LNCaP clone FGC (cell line): ENCODE measurements at regions not wholly inside any gene's neighbourhood (a gene's known extent, or its start where the extent isn't known, plus 50 kb on each side); places are given as distances from the start of the nearest gene placed in this dataset.

ENCODE experiments used
- DNase-seq: peaks from one replicate; pipeline ENCODE4 v3.0.0-alpha.2; 2011; ENCODE audit warnings: low read depth
- H3K4me3 ChIP-seq: 2 replicates; pipeline ENCODE4 v1.5.1; 2011; ENCODE audit warnings: mild to moderate bottlenecking, low read depth, low read length, control low read depth
- CTCF ChIP-seq: IDR thresholded peaks from 2 replicates; pipeline ENCODE4 v1.5.1; 2012; ENCODE audit warnings: mild to moderate bottlenecking; ENCODE audit not compliant: control insufficient read depth, insufficient read depth; ENCODE audit errors: extremely low read depth

DNA sequence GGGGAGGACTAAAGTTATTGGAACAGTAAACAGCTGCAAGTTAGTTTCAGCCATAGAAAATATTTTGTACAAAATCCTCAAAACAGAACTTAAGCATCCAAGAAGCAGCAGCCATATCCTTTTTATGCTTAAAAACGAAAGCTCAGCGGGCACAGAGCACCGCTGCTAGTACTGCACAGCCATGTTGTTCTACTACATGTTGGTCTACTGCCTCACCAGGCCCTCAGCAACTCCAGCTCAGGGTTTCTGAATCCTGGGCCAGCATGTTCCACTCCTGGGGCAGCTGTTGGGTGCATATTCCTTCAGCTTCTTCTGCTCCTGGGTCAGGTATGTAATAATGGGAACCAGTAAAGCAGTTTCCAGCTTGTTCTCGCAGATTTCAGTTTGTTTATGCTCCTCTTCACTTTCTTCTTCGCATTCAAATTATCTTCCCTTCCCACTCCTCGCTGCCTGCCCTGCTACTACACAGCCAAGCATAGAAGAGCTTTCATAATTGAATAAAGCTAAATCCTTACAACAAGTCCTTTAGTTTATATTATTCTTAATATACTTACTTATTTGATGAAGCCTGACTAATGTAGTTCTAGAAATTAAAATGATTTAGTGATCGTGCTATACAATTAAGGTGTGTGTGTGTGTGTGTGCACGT lies 820.5 kb upstream of the ATXN8OS start:
- no peak for TF ChIP-seq CTCF
- no peak overlapping the region for H3K4me3 ChIP-seq

DNA sequence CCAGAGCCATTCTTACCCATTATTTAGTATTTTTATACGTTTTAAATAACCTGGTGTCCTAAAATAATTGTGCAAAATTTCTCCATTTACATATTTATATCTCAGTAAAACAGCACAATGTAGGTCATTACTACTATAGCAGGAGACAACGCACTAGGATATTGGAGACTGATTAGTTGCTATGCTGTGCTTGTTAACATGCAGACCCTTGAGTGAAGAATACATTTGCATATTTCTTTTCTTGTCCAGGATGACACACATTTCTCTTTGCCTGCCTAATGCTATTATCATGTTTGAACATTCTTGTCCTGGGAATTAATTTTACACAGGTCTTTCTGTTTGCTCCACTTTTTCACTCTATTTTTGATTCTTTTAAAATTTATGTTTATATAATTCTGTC lies 823.8 kb upstream of the ATXN8OS start:
- no peak overlapping the region for H3K4me3 ChIP-seq
- DNase-seq: no peak
- TF ChIP-seq CTCF: no peak

More for the DNA sequence above, 820.5 kb upstream of the ATXN8OS start:
- no peak for DNase-seq

DNA sequence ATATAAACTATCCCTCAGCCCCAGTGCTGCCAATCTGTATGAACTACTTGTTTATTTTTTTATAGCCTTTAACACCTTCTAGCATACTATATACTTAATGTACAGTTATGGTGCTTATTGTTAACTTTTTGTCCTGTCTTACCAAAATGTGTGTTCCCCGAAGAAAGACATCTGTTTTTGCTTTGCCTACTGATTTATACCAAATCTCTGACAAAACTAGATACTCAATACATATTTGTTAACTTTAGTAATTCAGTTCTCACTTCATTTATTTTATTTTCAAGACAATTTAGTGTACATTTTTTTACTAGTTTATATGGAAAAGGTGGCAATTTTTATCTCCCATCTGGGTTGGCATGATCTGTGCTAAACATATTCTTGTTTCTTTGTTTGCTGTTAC lies 824.3 kb upstream of the ATXN8OS start:
- H3K4me3 ChIP-seq: no peak overlapping the region
- no peak for DNase-seq
- no peak for TF ChIP-seq CTCF

- H3K4me3 ChIP-seq: no peak overlapping the region
- no peak for DNase-seq
- TF ChIP-seq CTCF: no peak
Observed at GRCh38 chr13:69280399-69280798, 827.2 kb upstream of the ATXN8OS start.

GRCh38 chr13:69279213-69279612 lies 828.4 kb upstream of the ATXN8OS start:
- H3K4me3 ChIP-seq: no peak overlapping the region
- DNase-seq: no peak
- TF ChIP-seq CTCF: no peak

- TF ChIP-seq CTCF: no peak
- H3K4me3 ChIP-seq: no peak overlapping the region
- no peak for DNase-seq
Observed at GRCh38 chr13:69274231-69274630, 833.4 kb upstream of the ATXN8OS start.
